ENCODE measurements at regions not wholly inside any gene's neighbourhood (a gene's known extent, or its start where the extent isn't known, plus 50 kb on each side); places are given as distances from the start of the nearest gene placed in this dataset.

DNA sequence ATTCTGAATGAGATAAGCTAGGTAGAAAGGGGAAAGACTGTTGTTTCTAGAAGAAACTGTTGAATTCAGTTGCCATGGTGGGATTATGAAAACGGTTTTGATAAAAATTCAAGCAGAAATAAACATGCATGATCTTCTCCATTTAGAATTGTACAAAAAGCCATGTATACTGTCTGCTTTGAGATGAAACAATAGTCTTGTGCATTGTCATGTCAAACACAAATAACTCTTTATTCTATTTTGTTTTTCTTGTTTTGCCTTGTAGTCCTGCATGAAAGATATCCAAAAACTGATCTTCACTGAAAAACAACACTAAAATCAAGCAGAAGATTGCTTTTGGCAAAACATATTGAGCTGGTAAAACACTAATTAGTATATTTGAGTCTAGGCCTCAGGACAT, 659.9 kb downstream of the LTN1 start:
- TF ChIP-seq EZH2 (IDR thresholded peaks at IDR 0.05; ENCODE audit: insufficient read depth, poor library complexity, severe bottlenecking) (no peak), EZH2phosphoT487 (IDR thresholded peaks at IDR 0.05; ENCODE audit: insufficient read depth, low read depth) (no peak)

Measured in GM23248 (cell line).